ENCODE measurements at regions not wholly inside any gene's neighbourhood (a gene's known extent, or its start where the extent isn't known, plus 50 kb on each side); places are given as distances from the start of the nearest gene placed in this dataset.
"Not testable (repeated sequence)": the region's sequence is repeated elsewhere in the genome, so short reads cannot be mapped to it uniquely, and the experiment has no call there.

DNA sequence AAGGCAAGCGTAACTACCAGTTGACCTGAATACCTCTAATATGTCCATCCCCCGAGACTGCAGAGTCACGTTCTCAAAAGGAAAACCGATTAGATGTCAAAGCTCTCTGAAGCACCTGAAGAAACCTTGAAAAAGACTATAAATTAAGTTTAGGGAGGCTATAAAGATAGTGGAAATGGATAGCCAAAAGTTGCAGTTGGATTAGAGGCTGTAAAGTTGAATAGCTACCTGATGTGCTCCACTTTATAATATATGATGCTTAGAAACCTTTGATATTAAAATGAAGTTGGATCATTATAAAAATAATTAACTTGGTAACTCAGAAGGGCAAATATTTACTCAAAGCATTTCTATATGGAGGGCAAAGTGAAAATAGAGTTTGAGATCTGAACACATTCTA is 506.6 kb upstream of the AGA start:
- no peak for DNase-seq (ENCODE audit: low read depth)

DNA sequence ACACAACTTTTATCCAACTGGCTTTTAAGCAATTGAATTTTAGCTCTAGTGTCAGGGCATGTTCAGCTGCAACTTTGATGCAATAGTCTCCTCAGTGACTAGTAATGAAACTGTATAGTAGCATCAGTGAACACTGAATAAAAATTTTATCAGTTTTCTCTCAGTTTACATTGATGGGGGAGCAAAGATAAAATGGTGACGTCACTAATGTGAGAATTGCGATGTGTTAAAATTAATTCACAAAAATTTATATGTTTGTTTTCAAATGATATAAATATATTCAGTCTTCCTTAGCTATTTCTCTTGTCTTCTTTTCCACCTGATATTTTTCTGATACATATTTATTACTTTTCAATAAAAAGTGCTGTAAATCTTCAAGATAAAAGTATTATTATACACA is 508.8 kb upstream of the AGA start:
- DNase-seq (ENCODE audit: low read depth): no peak

- DNase-seq (ENCODE audit: low read depth): no peak
These were observed 510.5 kb upstream of the AGA start for GRCh38 chr4:177952723-177953122.

GRCh38 chr4:177957596-177958360 is 515.5 kb upstream of the AGA start:
- DNase-seq (ENCODE audit: low read depth): no peak

DNA sequence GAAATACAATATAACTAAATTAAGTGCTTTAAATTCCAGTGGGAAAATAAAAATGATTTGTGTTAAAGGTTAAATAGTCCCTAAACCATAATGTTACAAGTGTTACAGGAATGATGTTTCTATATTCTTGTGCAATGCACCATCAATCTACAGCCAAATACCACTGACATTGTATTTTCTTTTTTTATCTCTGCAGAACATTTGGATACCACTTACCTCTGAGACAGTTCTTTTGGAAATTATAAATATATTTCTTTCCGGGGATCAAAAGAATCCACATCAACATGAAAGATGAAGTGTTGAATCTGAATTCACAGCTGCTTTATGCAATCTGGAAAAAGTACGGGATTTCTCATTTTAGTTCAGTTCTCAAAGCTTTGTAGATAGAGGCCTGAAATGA is 518.3 kb upstream of the AGA start:
- DNase-seq (ENCODE audit: low read depth): no peak

GRCh38 chr4:177961761-177962380 is 519.6 kb upstream of the AGA start:
- DNase-seq (ENCODE audit: low read depth): no peak

DNA sequence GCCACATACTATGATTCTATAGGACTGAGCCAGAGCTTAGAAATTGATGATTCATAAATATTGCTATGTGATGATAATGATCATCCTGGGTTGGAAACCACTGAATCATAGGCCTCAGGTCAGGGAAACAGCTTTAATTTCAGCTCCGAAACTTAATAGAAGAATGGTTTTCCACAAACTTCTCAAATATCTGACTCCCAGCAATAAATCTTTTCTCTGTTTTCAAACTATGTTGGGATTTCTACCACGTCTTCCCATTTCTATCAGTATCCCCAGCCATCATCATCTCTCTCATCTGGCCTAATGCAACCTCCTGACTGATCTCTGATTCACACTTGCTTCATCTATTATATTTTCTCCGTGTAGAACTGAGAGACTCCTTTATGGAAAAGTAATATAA is 521.8 kb upstream of the AGA start:
- no peak for DNase-seq (ENCODE audit: low read depth)

DNA sequence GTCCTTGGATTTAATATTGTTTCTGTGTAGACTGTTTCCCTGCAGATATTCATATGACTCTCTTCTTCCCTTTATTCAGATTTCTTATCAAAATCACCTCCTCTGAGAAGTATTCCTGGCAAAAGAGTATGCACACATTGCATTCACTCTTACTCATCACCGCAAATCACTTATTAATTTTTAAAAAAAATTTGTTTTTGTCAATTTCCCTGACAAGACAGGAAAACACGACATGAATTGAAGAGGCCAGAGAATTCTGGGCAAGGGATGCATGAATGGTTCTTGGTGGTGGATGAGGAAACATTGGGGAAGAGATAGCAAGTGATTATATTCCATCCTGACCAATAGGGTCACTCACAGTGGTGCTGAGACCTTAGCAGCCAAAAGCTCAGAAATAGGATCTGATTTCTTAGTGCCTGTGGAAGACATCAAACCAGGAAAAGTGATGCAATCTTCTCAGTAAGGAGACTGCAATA is 522.5 kb upstream of the AGA start:
- DNase-seq (ENCODE audit: low read depth): no peak

GRCh38 chr4:177967328-177967727 is 525.1 kb upstream of the AGA start:
- no peak for DNase-seq (ENCODE audit: low read depth)

GRCh38 chr4:177968817-177969442 is 526.7 kb upstream of the AGA start:
- no peak for DNase-seq (ENCODE audit: low read depth)

GRCh38 chr4:177974461-177974860 is 532.2 kb upstream of the AGA start:
- DNase-seq (ENCODE audit: low read depth): no peak

GRCh38 chr4:177975315-177975987 is 533.2 kb upstream of the AGA start:
- DNase-seq (ENCODE audit: low read depth): no peak

- no peak for DNase-seq (ENCODE audit: low read depth)
These were observed 544.0 kb upstream of the AGA start for GRCh38 chr4:177986236-177986635.

GRCh38 chr4:177987896-177988295 is 545.7 kb upstream of the AGA start:
- no peak for DNase-seq (ENCODE audit: low read depth)

- no peak for DNase-seq (ENCODE audit: low read depth)
These were observed 547.4 kb upstream of the AGA start for GRCh38 chr4:177989503-177990201.

GRCh38 chr4:178003098-178003657 is 560.9 kb upstream of the AGA start:
- DNase-seq (ENCODE audit: low read depth): no peak

- no peak for DNase-seq (ENCODE audit: low read depth)
These were observed 568.4 kb upstream of the AGA start for GRCh38 chr4:178010596-178010995.

GRCh38 chr4:178015046-178015445 is 572.8 kb upstream of the AGA start:
- not testable (repeated sequence) for DNase-seq (ENCODE audit: low read depth)

- DNase-seq (ENCODE audit: low read depth): no peak
These were observed 584.8 kb upstream of the AGA start for GRCh38 chr4:178026999-178027398.

DNA sequence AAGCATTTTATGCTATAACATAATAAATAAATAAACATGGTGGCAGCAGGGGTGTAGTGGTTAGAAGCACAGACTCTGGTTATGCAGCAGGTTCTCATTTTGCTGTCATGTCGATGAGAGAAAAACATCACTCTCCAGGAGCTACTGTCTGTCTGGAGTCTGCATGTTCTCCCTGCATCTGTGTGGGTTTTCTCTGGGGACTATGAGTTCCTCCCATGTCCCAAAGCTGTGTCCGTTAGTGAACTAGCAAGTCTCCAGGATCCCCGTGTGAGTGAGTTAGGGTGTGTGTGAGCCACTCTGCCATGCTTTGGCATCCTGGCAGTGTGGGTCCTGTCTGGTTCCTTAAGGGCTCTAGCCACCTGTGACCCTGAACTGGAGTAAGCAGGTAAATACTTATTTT is 585.6 kb upstream of the AGA start:
- no peak for DNase-seq (ENCODE audit: low read depth)

DNA sequence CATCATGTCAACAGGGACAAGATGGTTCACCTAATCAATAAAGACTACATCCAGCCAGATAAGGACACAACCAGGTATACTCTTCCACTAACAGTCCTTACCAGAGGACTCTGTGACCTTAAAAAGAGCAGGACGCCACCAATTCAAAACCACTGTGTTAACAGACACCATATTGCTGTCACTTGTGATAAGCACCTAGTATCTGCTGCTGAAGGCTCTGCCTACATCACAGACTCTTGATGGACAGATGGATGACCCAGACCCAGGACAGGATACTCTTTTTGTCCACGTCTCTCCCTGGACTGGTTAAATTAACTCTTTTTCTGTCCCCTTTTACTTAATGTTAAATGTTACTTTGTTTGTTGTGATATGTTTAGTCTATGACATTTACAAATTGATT is 586.2 kb upstream of the AGA start:
- no peak for DNase-seq (ENCODE audit: low read depth)
